ENCODE measurements at regions not wholly inside any gene's neighbourhood (a gene's known extent, or its start where the extent isn't known, plus 50 kb on each side); places are given as distances from the start of the nearest gene placed in this dataset.

DNA sequence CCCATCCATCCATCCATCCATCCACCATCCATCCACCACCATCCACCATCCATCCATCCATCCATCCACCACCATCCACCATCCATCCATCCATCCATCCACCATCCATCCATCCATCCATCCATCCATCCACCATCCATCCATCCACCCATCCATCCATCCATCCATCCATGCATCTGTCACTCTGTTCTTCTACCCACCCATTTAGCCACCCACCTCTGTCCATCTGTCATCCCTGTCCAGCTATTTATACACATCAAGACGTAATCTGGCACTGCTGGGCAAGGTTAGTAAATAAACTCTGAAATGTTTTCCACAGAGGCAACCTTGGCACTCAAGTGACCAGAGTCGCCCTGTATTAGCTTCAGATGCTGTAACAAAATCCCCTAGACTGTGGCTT, 120.9 kb downstream of the RTP5 start:
- Histone ChIP-seq H3K79me2 (ENCODE audit: insufficient read depth, low read length) (no peaks in the 10 kb centered on the region), H2BK20ac (ENCODE audit: low read depth, low read length, poor library complexity, severe bottlenecking) (no peak overlapping the region), H4K91ac (ENCODE audit: insufficient read length, low read depth, low read length) (no peak overlapping the region), H2BK15ac (ENCODE audit: low read depth, low read length) (no peak overlapping the region), H3K79me1 (ENCODE audit: insufficient read depth, low read depth, low read length, poor library complexity, severe bottlenecking) (no peaks in the 10 kb centered on the region), H3K27me3 (ENCODE audit: insufficient read depth, low read length) (no peaks in the 10 kb centered on the region), H3K27ac (ENCODE audit: insufficient read length, low read depth, low read length) (no peak overlapping the region), H4K20me1 (ENCODE audit: control insufficient read depth, insufficient read depth, insufficient read length) (no peaks in the 10 kb centered on the region), H3K4me2 (ENCODE audit: insufficient read depth, insufficient read length, low read length) (no peak overlapping the region), H3K18ac (ENCODE audit: insufficient read length, low read depth, low read length) (no peak overlapping the region), H4K5ac (ENCODE audit: insufficient read length, low read depth, low read length) (no peak overlapping the region), H3K9ac (ENCODE audit: extremely low read depth, insufficient read length, low read length) (no peak overlapping the region), H2BK5ac (ENCODE audit: insufficient read length, low read length) (no peak overlapping the region), H3K56ac (ENCODE audit: insufficient read length, low read depth, low read length) (no peak overlapping the region), H4K8ac (replicated peaks; ENCODE audit: insufficient read length, low read depth, low read length) (no peak overlapping the region), H3K9me3 (ENCODE audit: control insufficient read depth, low read depth, low read length) (no peaks in the 10 kb centered on the region), H2BK12ac (ENCODE audit: insufficient read length, low read depth, low read length) (no peak overlapping the region), H2AK5ac (ENCODE audit: insufficient read length, low read length) (no peak overlapping the region), H2BK120ac (ENCODE audit: low read depth, low read length, poor library complexity, severe bottlenecking) (no peak overlapping the region), H3K4me1 (ENCODE audit: insufficient read depth, low read length) (no peaks in the 10 kb centered on the region), H3K14ac (ENCODE audit: insufficient read depth, low read length) (no peak overlapping the region), H3T11ph (ENCODE audit: low read length) (no peak overlapping the region), H3K23me2 (ENCODE audit: insufficient read length, low read depth, low read length, poor library complexity, severe bottlenecking) (no peaks in the 10 kb centered on the region), H3K4ac (ENCODE audit: low read depth, low read length) (no peak overlapping the region), H3K23ac (ENCODE audit: insufficient read length, low read depth, low read length) (no peak overlapping the region), H2AFZ (ENCODE audit: low read length) (no peak overlapping the region)
- peaks cover 23% of the 10 kb centered on the region for H3K27me3 Mint-ChIP-seq (ENCODE audit: low read depth)
- TF ChIP-seq, protein P1, sequence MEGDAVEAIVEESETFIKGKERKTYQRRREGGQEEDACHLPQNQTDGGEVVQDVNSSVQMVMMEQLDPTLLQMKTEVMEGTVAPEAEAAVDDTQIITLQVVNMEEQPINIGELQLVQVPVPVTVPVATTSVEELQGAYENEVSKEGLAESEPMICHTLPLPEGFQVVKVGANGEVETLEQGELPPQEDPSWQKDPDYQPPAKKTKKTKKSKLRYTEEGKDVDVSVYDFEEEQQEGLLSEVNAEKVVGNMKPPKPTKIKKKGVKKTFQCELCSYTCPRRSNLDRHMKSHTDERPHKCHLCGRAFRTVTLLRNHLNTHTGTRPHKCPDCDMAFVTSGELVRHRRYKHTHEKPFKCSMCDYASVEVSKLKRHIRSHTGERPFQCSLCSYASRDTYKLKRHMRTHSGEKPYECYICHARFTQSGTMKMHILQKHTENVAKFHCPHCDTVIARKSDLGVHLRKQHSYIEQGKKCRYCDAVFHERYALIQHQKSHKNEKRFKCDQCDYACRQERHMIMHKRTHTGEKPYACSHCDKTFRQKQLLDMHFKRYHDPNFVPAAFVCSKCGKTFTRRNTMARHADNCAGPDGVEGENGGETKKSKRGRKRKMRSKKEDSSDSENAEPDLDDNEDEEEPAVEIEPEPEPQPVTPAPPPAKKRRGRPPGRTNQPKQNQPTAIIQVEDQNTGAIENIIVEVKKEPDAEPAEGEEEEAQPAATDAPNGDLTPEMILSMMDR (conservative IDR thresholded peaks at IDR 0.05), result no peak
- no peak for DNase-seq
- no peak overlapping the region for H3K4me3 Mint-ChIP-seq
- no peak overlapping the region for H3K27ac Mint-ChIP-seq
- peaks cover 0 to 4% of the 10 kb centered on the region in 2 experiments; a peak in 1 of 4 replicates for H3K4me1 Mint-ChIP-seq
- peaks cover 26 to 30% of the 10 kb centered on the region in 2 experiments for H3K9me3 Mint-ChIP-seq
- no CpG with 5 or more reads among the region's 2 CpGs for WGBS (ENCODE audit: extremely low coverage, insufficient read length, low lambda C conversion rate)
- peaks cover 2 to 15% (median 4%) of the 10 kb centered on the region in 3 experiments; a peak in 5 of 7 replicates for H3K36me3 Mint-ChIP-seq (ENCODE audit: insufficient read depth in 1 of 3, low read depth in 3 of 3)
